Thoracic aorta (tissue), 2 donors: ENCODE measurements at regions not wholly inside any gene's neighbourhood (a gene's known extent, or its start where the extent isn't known, plus 50 kb on each side); places are given as distances from the start of the nearest gene placed in this dataset.
"Not testable (repeated sequence)": the region's sequence is repeated elsewhere in the genome, so short reads cannot be mapped to it uniquely, and the experiment has no call there.

Source experiments
- ATAC-seq: fragments of 150-250 bp; one replicate; pipeline ENCODE4 v1.8.0; 2017; ENCODE audit warnings: low read depth; ENCODE audit not compliant: insufficient number of reproducible peaks, low FRiP score
- DNase-seq: peaks from one replicate; pipeline ENCODE4 v3.0.0-alpha.2; 2020; ENCODE audit warnings: low spot score
- H3K27ac ChIP-seq, 2 donors: fragments of 200-600 bp; sonication (generic); 1 replicate in 1 of 2; 2 replicates in 1 of 2; pipeline ENCODE4 v1.5.1; 2016; ENCODE audit warnings: mild to moderate bottlenecking in 2 of 2, moderate library complexity in 2 of 2
- H3K27me3 ChIP-seq: fragments of 200-600 bp; sonication (generic); replicated peaks from 2 replicates; pipeline ENCODE4 v1.6.0; 2016; ENCODE audit warnings: mild to moderate bottlenecking; ENCODE audit not compliant: insufficient read depth
- H3K36me3 ChIP-seq: fragments of 200-600 bp; sonication (generic); one replicate; pipeline ENCODE4 v1.5.1; 2016
- H3K4me1 ChIP-seq, 2 donors: fragments of 200-600 bp; sonication (generic); 1 replicate in 1 of 2; 2 replicates in 1 of 2; pipeline versions ENCODE4 v1.5.1 to v1.6.0; 2016; ENCODE audit warnings: low read depth in 2 of 2, mild to moderate bottlenecking in 1 of 2; ENCODE audit not compliant: control insufficient read depth in 1 of 2
- H3K4me3 ChIP-seq: fragments of 200-600 bp; sonication (generic); 2 replicates; pipeline ENCODE4 v1.5.1; 2016; ENCODE audit warnings: mild to moderate bottlenecking
- H3K9me3 ChIP-seq: fragments of 200-600 bp; sonication (generic); 2 replicates; pipeline ENCODE4 v1.5.1; 2016
- CTCF ChIP-seq: fragments of 200-600 bp; sonication (generic); IDR thresholded peaks from one replicate; pipeline ENCODE4 v1.5.1; 2019; ENCODE audit warnings: antibody characterized with exemption

DNA sequence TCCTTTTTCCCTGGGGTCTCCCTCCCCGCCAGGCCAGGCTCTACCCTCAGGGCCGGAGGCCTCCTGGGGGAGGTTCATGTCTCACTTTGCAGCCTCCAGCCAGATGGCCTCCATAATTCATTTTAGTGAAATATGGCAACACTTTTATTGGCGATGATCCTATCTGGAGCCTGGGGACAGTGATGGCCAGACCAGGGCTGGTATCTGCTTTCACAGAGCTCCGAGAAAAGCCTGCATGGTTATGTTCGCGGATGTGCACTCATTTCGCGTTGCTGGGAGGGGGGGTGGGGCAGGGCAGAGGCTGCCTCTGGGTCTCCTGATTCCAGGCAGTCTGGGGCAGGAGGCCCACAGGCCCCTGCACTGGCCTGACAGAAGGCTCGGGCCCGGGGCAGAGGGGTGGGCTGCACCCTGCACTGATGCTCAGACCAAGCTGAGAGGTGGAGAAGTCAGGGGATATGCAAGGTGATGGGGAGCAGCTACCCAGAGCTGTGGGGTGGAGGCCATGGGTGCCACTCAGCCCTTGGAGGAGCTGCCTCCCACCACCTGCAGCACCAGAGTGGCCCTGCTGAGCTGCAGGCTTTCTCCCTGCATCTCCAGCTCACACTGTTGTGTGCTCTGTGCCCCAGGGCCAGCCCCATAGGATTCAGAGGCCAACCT, 85.3 kb upstream of the RET start:
- DNase-seq: no peak
- no peak for ATAC-seq
- no peaks in the 10 kb centered on the region for H3K27me3 ChIP-seq

DNA sequence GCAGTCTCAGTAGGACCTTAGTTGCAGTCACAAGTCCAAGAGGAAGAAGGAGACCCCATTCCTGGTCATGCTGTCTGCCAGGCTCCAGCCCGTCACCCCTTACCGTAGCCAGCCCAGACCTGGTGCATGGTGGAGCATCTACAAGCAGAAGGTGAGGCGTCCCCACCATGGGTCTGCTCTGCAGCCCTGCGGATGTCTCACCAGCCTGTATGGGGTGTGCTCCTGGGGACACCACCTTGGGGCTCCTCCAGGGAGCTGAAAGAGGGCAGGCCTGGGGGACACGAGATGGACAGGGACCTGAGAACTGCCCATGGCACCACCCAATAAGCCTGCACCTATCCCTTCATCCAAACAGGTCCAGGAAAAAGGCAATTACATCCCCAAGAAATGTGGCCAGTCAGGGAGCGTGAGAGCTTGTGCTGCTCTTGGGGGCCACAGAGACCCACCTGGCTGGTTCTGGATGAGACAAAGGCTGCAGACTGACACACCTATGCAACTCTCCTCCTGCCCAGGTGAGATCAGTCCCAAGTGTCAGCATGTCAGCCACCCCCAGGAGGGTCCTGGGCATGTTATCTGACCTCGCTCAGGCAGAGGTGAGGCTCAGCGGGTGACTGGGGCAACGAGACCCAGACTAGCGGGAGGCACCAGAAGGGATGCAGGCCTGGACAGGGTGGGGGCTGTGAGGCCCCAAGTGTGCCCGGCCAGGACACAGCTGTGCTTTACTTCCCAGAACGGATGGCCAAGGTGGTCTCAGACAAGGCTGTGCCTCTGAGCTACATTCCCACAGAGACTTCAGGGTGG, 84.5 kb upstream of the RET start:
- no peak for DNase-seq
- no peak for TF ChIP-seq CTCF
- Histone ChIP-seq H3K9me3 (no peaks in the 10 kb centered on the region), H3K4me1 (no peaks in the 10 kb centered on the region), H3K36me3 (no peaks in the 10 kb centered on the region), H3K27me3 (no peaks in the 10 kb centered on the region), H3K27ac (no peak overlapping the region), H3K4me3 (no peak overlapping the region)
- ATAC-seq: no peak

More for the DNA sequence above, 85.3 kb upstream of the RET start:
- no peaks in the 10 kb centered on the region for H3K36me3 ChIP-seq
- H3K9me3 ChIP-seq: no peaks in the 10 kb centered on the region
- no peak overlapping the region for H3K4me3 ChIP-seq
- no peak for TF ChIP-seq CTCF
- H3K27ac ChIP-seq: no peak overlapping the region
- no peaks in the 10 kb centered on the region for H3K4me1 ChIP-seq

DNA sequence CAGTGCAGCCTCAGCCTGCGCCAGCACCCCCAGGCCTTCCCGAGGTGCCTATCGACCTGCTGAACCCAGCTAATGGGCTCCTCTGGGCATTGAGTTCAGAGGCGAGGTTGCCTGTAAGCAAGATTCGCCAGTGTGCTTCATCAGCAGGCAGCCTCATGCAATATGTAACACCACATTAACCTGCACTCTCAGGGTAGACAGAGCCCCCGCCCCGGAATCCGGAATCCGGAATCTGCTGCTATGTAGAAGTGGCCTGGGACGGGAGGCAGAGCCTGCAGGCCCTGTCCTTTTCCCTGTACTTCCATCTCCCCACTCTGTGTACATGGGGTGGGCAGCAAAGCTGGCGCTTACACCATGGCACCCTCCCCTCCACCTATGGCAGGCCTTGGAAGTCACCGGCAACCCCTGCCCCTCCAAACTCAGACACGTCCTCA, 83.9 kb upstream of the RET start:
- Histone ChIP-seq H3K27ac (no peak overlapping the region), H3K27me3 (no peaks in the 10 kb centered on the region), H3K36me3 (no peaks in the 10 kb centered on the region), H3K9me3 (no peaks in the 10 kb centered on the region), H3K4me1 (no peaks in the 10 kb centered on the region), H3K4me3 (no peak overlapping the region)
- DNase-seq (no peak), ATAC-seq (no peak)
- TF ChIP-seq CTCF: no peak

DNA sequence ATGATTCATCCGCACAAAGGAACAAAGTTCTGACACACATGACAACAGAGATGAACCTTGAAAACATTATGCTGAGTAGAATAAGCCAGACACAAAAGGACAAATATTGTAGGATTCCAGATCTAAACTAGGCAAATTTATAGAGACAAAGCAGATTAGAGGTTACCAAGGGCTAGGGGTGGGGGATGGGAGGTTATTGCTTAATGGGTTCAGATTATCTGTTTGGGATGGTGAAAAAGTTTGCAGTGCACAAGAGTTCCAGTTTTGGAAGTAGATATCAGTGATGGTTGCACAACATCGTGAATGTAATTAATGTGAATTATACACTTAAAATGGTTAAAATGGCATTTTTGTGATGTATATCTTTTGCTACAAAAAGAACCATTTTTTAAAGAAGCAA, 82.0 kb upstream of the RET start:
- not testable (repeated sequence) for DNase-seq, H3K27ac ChIP-seq, ATAC-seq, H3K9me3 ChIP-seq, H3K27me3 ChIP-seq, H3K4me1 ChIP-seq, H3K36me3 ChIP-seq, H3K4me3 ChIP-seq

DNA sequence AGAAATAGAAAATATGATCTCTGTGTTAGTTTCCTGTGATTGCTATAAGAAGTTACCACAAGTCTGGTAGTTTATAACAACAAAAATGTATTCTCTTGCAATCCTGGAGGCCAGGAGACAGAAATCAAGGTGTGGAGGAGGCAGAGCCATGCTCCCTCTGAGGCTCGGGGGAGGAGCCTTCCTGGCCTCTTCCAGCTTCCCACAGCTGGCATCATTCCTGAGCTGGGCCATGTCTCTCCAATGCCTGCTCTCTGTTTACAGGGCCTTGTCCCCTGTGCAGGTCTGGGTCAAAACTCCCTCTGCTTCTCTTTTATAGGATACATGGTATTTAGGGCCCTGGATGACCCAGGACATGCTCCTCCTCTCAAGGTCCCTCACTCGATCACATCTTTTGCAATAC, 81.3 kb upstream of the RET start:
- H3K4me3 ChIP-seq: no peak overlapping the region
- ATAC-seq (no peak), DNase-seq (no peak)
- H3K9me3 ChIP-seq: no peaks in the 10 kb centered on the region
- TF ChIP-seq CTCF: no peak
- no peak overlapping the region for H3K27ac ChIP-seq
- no peaks in the 10 kb centered on the region for H3K36me3 ChIP-seq
- H3K4me1 ChIP-seq: no peaks in the 10 kb centered on the region
- no peaks in the 10 kb centered on the region for H3K27me3 ChIP-seq
